ENCODE measurements at regions not wholly inside any gene's neighbourhood (a gene's known extent, or its start where the extent isn't known, plus 50 kb on each side); places are given as distances from the start of the nearest gene placed in this dataset.

DNA sequence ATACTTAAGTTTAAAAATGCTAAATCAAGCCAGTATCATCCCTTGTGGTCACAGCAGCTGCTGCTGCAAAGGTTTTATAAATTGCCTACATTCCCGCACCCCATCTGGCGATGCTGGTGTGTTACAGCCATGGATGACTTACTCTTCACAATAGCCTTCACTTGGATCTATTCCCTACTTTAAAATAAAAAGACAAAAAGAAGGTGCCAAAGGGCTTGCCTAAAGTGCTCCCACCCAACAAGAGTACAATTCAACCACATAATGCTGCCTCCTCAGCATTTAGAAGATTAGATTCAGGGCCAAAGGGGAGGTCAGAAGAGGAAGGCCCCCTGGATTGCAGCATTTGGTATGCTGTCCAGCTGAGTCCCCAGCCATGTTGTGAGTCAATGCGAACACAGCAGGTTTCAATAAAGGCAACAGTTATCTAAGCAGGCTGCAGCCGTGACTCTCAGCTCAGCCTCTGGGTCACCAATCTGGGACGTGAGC lies 176.1 kb downstream of the DAD1 start:
- Histone ChIP-seq H3K27ac (ENCODE audit: low read depth in 1 of 2, low read length in 2 of 2) (no peak overlapping the region), H3K9me3 (ENCODE audit: control insufficient read depth in 4 of 4, low read length in 3 of 4) (no peaks in the 10 kb centered on the region), H3K9ac (ENCODE audit: low read depth in 1 of 2, low read length in 2 of 2) (no peak overlapping the region), H3K4me1 (ENCODE audit: control insufficient read depth in 4 of 4, insufficient read depth in 4 of 4, low read length in 3 of 4) (no peaks in the 10 kb centered on the region), H3K36me3 (ENCODE audit: control insufficient read depth in 4 of 4, insufficient read depth in 3 of 4, low read depth in 1 of 4, low read length in 3 of 4) (no peaks in the 10 kb centered on the region), H3K27me3 (ENCODE audit: control insufficient read depth in 4 of 4, insufficient read depth in 4 of 4, low read length in 3 of 4) (peaks cover 0 to 2% (median 0%) of the 10 kb centered on the region in 4 donors), H3K4me3 (ENCODE audit: low read depth in 1 of 3, low read length in 3 of 3) (no peak overlapping the region)
- 81% methylated on average over 5 of the region's 5 CpGs for WGBS
- TF ChIP-seq, protein P1, sequence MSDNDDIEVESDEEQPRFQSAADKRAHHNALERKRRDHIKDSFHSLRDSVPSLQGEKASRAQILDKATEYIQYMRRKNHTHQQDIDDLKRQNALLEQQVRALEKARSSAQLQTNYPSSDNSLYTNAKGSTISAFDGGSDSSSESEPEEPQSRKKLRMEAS (IDR thresholded peaks at IDR 0.05) = no peak
- TF ChIP-seq GABPA (IDR thresholded peaks at IDR 0.05 in 1 of 2, conservative IDR thresholded peaks at IDR 0.05 in 1 of 2) (no peak), TAF1 (conservative IDR thresholded peaks at IDR 0.05) (no peak), SP1 (IDR thresholded peaks at IDR 0.05) (no peak), NR2F2 (IDR thresholded peaks at IDR 0.05) (no peak)
- DNase-seq (ENCODE audit: low spot score) = no peak

DNA sequence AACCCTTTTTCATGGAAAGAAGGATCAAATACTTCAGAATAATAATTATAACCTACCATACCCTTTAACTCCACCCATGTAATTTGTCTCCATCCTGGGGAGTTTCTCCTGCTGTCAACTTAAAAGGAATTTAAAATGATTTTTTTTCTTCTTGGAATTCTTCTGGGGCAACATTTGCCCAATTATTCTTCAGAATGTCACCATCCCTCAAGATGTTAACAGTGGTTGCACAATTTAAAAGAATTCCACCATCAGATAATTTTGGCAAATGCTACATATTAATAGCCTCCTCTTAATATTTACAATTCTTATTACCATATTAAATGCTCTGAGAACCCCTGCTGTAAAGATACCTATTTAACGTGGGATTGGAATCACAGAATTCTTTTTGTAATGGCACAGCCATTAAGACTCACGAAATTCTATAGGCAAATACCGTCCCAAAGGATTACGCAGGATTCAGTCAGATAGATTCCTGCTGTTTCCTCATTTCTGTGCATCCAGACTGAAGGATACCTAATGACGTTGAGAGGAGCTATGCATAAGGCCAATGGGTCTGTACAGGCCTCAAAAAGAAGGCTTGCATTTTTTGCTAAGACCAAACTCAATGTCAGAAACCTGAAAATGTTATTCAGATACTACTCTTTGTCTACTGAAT lies 177.5 kb downstream of the DAD1 start:
- H3K27me3 ChIP-seq (ENCODE audit: control insufficient read depth in 4 of 4, insufficient read depth in 4 of 4, low read length in 3 of 4) = peaks cover 0 to 2% (median 0%) of the 10 kb centered on the region in 4 donors
- no peaks in the 10 kb centered on the region for H3K36me3 ChIP-seq (ENCODE audit: control insufficient read depth in 4 of 4, insufficient read depth in 3 of 4, low read depth in 1 of 4, low read length in 3 of 4)
- no peaks in the 10 kb centered on the region for H3K4me1 ChIP-seq (ENCODE audit: control insufficient read depth in 4 of 4, insufficient read depth in 4 of 4, low read length in 3 of 4)
- H3K27ac ChIP-seq (ENCODE audit: low read depth in 1 of 2, low read length in 2 of 2) = no peak overlapping the region
- TF ChIP-seq FOXA2 (IDR thresholded peaks at IDR 0.05) (no peak), TAF1 (conservative IDR thresholded peaks at IDR 0.05) (no peak), RXRA (IDR thresholded peaks at IDR 0.05) (no peak), GABPA (IDR thresholded peaks at IDR 0.05 in 1 of 2, conservative IDR thresholded peaks at IDR 0.05 in 1 of 2) (no peak), SP1 (IDR thresholded peaks at IDR 0.05) (no peak), HNF4G (IDR thresholded peaks at IDR 0.05) (no peak), EGR1 (IDR thresholded peaks at IDR 0.05; ENCODE audit: low read depth in 2 of 2) (no peak)
- TF ChIP-seq, protein P2, sequence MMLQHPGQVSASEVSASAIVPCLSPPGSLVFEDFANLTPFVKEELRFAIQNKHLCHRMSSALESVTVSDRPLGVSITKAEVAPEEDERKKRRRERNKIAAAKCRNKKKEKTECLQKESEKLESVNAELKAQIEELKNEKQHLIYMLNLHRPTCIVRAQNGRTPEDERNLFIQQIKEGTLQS (IDR thresholded peaks at IDR 0.05) = no peak
- no peak overlapping the region for H3K4me3 ChIP-seq (ENCODE audit: low read depth in 1 of 3, low read length in 3 of 3)
- H3K9ac ChIP-seq (ENCODE audit: low read depth in 1 of 2, low read length in 2 of 2) = no peak overlapping the region
- no peak for DNase-seq (ENCODE audit: low spot score)
- H3K9me3 ChIP-seq (ENCODE audit: control insufficient read depth in 4 of 4, low read length in 3 of 4) = no peaks in the 10 kb centered on the region
- WGBS = 85% methylated on average over 5 of the region's 5 CpGs

DNA sequence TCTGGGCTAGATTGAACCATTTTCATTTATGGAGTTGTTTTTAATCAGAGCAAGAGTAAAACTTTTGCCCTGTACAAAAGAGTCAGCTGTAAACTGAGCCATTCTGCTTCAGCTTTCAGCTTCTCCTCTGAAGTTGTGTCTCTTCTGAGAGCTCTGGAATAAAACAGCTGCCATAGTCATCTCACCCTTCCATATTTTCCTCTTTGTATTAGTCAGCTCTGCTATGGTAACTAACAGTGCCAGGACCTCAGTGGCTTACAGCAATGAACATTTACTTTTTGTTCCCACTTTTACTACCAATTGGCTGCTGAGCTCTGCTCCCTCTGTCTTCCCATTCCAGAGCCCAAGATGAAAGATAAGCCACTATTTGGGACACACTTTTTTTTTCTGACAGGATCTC lies 178.5 kb downstream of the DAD1 start:
- H3K27ac ChIP-seq (ENCODE audit: low read depth in 1 of 2, low read length in 2 of 2) = no peak overlapping the region
- H3K4me3 ChIP-seq (ENCODE audit: low read depth in 1 of 3, low read length in 3 of 3) = no peak overlapping the region
- no peak for DNase-seq (ENCODE audit: low spot score)
- H3K4me1 ChIP-seq (ENCODE audit: control insufficient read depth in 4 of 4, insufficient read depth in 4 of 4, low read length in 3 of 4) = no peaks in the 10 kb centered on the region
- TF ChIP-seq, protein P2 (IDR thresholded peaks at IDR 0.05) = no peak
- TF ChIP-seq EGR1 (IDR thresholded peaks at IDR 0.05; ENCODE audit: low read depth in 2 of 2) (no peak), FOXA1 (IDR thresholded peaks at IDR 0.05) (no peak), FOXA2 (IDR thresholded peaks at IDR 0.05) (no peak), TAF1 (conservative IDR thresholded peaks at IDR 0.05) (no peak)
- TF ChIP-seq, protein P3, sequence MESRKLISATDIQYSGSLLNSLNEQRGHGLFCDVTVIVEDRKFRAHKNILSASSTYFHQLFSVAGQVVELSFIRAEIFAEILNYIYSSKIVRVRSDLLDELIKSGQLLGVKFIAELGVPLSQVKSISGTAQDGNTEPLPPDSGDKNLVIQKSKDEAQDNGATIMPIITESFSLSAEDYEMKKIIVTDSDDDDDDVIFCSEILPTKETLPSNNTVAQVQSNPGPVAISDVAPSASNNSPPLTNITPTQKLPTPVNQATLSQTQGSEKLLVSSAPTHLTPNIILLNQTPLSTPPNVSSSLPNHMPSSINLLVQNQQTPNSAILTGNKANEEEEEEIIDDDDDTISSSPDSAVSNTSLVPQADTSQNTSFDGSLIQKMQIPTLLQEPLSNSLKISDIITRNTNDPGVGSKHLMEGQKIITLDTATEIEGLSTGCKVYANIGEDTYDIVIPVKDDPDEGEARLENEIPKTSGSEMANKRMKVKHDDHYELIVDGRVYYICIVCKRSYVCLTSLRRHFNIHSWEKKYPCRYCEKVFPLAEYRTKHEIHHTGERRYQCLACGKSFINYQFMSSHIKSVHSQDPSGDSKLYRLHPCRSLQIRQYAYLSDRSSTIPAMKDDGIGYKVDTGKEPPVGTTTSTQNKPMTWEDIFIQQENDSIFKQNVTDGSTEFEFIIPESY (IDR thresholded peaks at IDR 0.05) = no peak
- no peak overlapping the region for H3K9ac ChIP-seq (ENCODE audit: low read depth in 1 of 2, low read length in 2 of 2)
- H3K27me3 ChIP-seq (ENCODE audit: control insufficient read depth in 4 of 4, insufficient read depth in 4 of 4, low read length in 3 of 4) = peaks cover 0 to 2% (median 0%) of the 10 kb centered on the region in 4 donors
- H3K9me3 ChIP-seq (ENCODE audit: control insufficient read depth in 4 of 4, low read length in 3 of 4) = no peaks in the 10 kb centered on the region
- no peaks in the 10 kb centered on the region for H3K36me3 ChIP-seq (ENCODE audit: control insufficient read depth in 4 of 4, insufficient read depth in 3 of 4, low read depth in 1 of 4, low read length in 3 of 4)

All from liver (tissue), 7 donors.